ENCODE measurements at regions not wholly inside any gene's neighbourhood (a gene's known extent, or its start where the extent isn't known, plus 50 kb on each side); places are given as distances from the start of the nearest gene placed in this dataset.

- no peak for DNase-seq
Measured at GRCh38 chr15:88378188-88378637, 89.0 kb downstream of the MRPL46 start.

- no peak for DNase-seq
Measured at GRCh38 chr15:88377509-88377908, 89.7 kb downstream of the MRPL46 start.

GRCh38 chr15:88376574-88377174 is 90.5 kb downstream of the MRPL46 start:
- no peak for DNase-seq

- no peak for DNase-seq
Measured at GRCh38 chr15:88375234-88375927, 91.8 kb downstream of the MRPL46 start.

GRCh38 chr15:88365124-88365523 is 102.1 kb downstream of the MRPL46 start:
- no peak for DNase-seq

GRCh38 chr15:88348579-88349230 is 92.2 kb upstream of the NTRK3 start:
- DNase-seq, result no peak

GRCh38 chr15:88345962-88346361 is 89.4 kb upstream of the NTRK3 start:
- no peak for DNase-seq

GRCh38 chr15:88344786-88345185 is 88.2 kb upstream of the NTRK3 start:
- no peak for DNase-seq

GRCh38 chr15:88342666-88343065 is 86.1 kb upstream of the NTRK3 start:
- no peak for DNase-seq

- DNase-seq, result no peak
Measured at GRCh38 chr15:88341653-88342052, 85.1 kb upstream of the NTRK3 start.

- no peak for DNase-seq
Measured at GRCh38 chr15:88341006-88341405, 84.5 kb upstream of the NTRK3 start.

- DNase-seq, result no peak
Measured at GRCh38 chr15:88337993-88338392, 81.5 kb upstream of the NTRK3 start.

GRCh38 chr15:88335074-88335473 is 78.5 kb upstream of the NTRK3 start:
- DNase-seq, result no peak

GRCh38 chr15:88334436-88334835 is 77.9 kb upstream of the NTRK3 start:
- no peak for DNase-seq

- DNase-seq, result peak; percentile 2
Measured at GRCh38 chr15:88331291-88331690, 74.8 kb upstream of the NTRK3 start.

- DNase-seq, result no peak
Measured at GRCh38 chr15:88326924-88327323, 70.4 kb upstream of the NTRK3 start.

GRCh38 chr15:88324741-88325065 is 68.2 kb upstream of the NTRK3 start:
- DNase-seq, result no peak

GRCh38 chr15:88323976-88324740 is 67.6 kb upstream of the NTRK3 start:
- no peak for DNase-seq

GRCh38 chr15:88323468-88323867 is 66.9 kb upstream of the NTRK3 start:
- no peak for DNase-seq

GRCh38 chr15:88322461-88322860 is 65.9 kb upstream of the NTRK3 start:
- DNase-seq, result no peak

GRCh38 chr15:88321271-88321670 is 64.7 kb upstream of the NTRK3 start:
- DNase-seq, result no peak

- DNase-seq, result no peak
Measured at GRCh38 chr15:88316586-88316985, 60.0 kb upstream of the NTRK3 start.

- DNase-seq, result no peak
Measured at GRCh38 chr15:88315221-88315878, 58.8 kb upstream of the NTRK3 start.
